ENCODE measurements at regions not wholly inside any gene's neighbourhood (a gene's known extent, or its start where the extent isn't known, plus 50 kb on each side); places are given as distances from the start of the nearest gene placed in this dataset.
"Not testable (repeated sequence)": the region's sequence is repeated elsewhere in the genome, so short reads cannot be mapped to it uniquely, and the experiment has no call there.

DNA sequence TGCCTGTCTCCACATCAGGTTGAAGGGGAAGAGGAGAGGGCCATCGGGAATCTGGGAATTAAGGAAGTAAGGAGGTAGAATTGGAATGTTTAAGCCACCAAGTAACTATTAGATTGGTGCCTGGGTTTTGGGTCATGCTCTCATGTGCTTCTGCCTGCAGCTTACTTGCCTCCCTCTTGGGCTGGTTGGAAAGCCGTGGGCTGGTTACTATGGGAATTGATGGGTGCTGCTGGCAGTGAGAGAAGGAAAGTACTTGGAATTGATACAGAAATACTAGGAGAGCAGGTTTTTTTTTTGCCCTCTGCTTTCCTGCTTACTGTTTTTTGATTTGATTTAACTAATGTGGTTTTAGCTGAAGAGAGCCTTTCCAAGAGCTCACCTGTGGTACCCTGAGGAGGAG, 493.5 kb upstream of the RGS6 start:
- DNase-seq = no peak

DNA sequence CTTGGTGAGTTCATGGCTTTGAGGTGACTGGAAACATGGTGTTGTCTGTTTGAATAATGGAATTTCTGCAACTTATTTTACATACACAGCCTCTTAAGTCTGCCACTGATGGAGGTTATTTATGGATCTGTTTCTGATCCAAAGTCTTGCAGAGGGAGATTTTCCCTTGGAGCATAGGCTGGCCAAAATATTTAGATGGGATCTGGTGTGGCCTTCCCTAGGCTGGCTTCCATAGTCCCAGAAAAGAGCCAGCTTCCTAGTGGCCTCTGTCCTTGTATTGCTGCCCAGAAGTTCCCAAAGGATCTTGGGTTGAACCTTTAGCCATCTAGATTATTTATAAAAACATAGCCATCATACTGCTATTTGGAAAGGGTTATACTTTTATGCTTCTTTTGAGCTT, 491.1 kb upstream of the RGS6 start:
- DNase-seq = no peak

DNA sequence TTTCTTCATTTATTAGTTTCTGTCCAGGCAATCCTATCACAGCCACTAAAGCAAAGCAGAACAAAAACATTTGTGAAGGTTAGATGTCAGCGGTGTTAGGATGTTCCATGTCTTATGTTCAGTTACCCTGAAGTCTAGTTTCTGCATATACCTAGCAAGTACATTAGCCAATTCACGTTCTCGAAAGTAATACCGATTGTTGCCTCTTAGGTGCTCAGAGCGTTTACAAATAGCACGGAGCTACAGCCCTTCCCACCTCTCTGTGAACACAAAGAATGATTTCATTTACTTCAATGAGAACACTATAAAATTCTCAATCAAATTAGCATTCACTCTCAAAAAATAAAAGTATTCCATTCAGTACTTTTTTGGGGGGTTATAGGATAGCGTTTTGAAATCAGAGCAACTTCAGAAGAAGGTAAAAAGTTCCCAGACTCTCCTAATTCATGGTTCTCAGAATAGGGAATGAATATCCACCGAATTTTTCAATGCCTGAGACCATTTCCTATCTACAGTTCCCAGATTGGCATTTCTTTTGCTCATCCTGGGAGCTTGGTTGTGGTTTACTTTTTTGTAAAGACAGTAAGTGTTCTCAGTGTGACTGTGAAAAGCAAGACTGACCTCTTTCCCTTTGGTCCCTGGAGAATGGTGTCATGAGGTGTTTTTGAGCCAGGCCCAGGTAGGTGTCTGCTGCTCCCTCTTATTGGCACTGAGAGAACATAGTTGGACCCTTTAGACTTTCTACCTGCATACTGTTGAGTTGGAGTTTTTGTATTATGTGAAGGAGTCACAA, 488.0 kb upstream of the RGS6 start:
- DNase-seq = no peak

- DNase-seq = no peak
Observed at GRCh38 chr14:71448431-71449315, 483.6 kb upstream of the RGS6 start.

- no peak for DNase-seq
Observed at GRCh38 chr14:71449316-71450055, 482.7 kb upstream of the RGS6 start.

GRCh38 chr14:71451501-71451900, 480.7 kb upstream of the RGS6 start:
- no peak for DNase-seq

DNA sequence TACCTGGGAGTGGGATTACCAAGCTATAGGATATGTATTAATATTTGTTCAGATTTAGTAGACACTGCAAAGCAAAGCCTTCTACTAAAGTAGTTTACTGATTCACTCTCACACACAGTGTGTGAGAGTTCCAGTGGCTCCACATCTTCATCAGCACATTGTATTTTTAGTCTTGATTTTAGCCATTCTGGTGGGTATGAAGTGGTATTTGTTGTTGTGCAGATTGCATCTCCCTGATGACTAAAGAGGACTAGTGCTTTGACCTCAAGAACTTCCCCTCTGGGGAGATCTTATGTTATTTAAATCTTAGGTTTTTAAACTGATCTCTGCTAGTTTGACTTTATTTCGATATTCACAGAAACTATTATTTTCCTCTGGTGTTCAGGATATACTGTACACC, 479.7 kb upstream of the RGS6 start:
- no peak for DNase-seq

DNA sequence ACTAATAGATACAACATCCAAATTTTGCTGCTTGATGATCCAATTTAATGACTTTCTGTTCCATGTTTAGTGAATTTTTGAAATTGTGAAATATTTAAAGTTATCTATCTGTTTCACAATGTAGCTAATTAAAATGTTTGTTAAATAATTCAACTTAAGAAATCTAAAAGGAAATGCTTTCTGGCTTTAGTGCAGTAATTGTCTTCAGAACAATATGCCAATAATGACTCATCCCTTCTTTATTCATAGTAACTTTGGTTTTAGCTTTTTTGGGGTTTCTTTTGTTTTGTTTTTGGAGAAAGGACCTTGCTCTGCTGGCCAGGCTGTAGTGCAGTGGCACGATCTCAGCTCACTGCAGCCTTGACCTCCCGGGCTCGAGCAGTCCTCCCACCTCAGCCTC, 479.2 kb upstream of the RGS6 start:
- no peak for DNase-seq

- no peak for DNase-seq
Observed at GRCh38 chr14:71454010-71454409, 478.2 kb upstream of the RGS6 start.

GRCh38 chr14:71454513-71455332, 477.5 kb upstream of the RGS6 start:
- no peak for DNase-seq

DNA sequence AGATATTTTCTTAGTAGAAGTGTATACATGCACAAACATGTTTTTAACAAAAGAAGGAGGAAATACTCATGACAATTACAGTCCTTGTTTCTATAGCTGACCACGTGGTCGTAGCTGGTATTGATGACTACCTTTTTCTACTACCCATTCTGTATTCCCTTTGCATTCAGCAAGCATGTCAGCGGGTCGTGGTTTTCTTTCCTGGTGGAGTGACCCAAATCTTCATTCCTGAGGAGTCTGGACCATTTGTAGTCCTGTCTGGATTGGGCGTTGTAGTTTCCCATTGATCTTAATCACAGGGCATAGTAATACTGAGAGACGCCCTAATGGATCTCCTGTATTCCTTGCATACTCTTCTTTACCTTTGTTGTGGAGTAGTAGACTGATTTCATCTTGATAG, 472.1 kb upstream of the RGS6 start:
- no peak for DNase-seq

DNA sequence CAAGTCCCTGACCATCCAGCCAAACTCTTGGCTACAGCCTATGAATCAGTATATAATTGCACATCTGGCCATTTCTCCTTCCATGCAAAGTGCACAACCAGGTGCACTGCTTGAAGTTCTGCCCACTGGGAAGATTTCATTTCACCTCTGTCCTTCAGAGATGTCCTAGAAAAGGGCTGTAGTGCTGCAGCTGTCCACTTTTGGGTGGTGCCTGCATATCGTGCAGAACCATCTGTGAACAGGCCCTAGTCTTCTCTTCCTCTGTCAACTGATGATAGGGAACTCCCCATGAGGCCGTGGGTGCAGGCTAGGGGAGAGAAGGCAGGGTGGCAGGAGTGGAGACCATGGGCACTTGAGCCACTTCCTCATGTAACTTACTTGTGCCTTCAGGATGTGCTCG, 470.6 kb upstream of the RGS6 start:
- DNase-seq = not testable (repeated sequence)

- DNase-seq = no peak
Observed at GRCh38 chr14:71463807-71464206, 468.4 kb upstream of the RGS6 start.

DNA sequence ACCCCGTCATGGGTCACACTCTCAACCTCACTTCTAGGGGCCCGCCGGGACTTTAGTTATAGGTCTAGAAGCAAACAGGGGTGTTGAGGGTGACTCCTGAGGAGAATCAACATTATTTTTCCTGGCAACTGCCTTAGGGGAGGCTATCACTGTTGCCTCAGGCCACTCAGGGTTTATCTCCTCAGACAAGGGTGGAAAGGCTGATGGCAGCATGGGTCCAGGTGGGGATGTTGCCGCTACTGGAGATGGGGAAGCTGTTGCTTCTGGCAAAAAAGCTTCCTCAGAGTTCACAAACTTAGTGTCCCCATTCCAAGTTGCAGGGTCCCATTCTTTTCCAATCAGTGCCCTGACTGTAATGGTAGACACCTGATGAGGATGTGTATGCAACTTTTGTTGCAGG, 467.4 kb upstream of the RGS6 start:
- no peak for DNase-seq

DNA sequence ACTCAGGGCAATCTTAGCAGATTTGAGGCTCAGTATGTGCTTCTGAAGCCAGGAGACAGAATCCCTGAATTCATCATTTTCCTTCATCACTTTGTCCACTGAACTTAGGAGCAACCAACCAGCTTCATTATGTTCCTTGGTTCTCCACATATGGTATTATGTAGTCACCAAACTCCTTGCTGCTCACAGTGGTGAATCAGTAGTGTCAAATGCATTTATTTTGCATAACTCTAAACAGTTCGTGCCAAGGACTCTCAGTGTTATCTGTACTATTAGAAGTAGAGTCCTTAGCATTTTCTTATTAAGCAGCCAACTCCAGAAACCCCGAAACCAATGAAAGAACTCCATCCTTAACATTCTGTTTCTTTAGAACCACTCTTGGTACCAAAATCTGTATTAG, 466.9 kb upstream of the RGS6 start:
- no peak for DNase-seq

- DNase-seq = no peak
Observed at GRCh38 chr14:71466251-71466650, 466.0 kb upstream of the RGS6 start.

DNA sequence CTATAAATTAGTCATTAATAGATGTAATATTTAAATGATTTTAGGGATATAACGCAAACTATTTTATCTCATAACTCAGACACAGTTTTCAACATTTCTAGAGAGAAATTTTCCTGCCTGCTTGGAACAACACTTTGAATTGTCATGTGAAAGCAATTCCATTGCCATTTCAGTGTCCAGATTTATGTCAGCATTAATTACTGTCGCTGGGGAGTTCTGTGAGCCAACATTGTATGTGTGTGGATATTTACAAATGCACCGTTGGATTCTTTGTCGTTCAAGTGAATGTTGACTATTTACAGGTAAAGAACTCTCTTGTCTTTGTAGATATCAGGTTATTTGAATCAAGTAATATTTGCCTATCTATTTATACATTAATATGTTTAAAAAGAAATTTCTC, 465.3 kb upstream of the RGS6 start:
- DNase-seq = no peak

DNA sequence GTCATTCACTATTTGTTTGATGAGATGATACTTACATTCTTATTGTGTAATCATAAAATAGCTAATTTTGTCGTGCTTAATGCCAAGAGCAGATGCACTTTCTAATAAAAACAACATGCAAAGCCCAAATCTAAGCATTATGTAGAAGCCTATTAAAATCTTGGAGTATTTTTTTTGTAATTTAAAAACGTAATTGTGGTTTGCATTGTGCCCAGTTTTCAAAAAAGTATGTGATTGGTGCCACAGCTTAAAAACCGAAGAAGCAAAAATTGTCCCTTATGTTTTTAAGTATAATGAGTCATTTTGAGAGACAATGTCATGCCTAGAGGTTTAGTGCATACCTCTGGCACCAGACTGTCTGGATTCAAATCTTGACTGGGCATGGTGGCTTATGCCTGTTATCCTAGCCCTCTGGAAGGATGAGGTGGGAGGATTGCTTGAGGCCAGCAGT, 464.8 kb upstream of the RGS6 start:
- DNase-seq = no peak

DNA sequence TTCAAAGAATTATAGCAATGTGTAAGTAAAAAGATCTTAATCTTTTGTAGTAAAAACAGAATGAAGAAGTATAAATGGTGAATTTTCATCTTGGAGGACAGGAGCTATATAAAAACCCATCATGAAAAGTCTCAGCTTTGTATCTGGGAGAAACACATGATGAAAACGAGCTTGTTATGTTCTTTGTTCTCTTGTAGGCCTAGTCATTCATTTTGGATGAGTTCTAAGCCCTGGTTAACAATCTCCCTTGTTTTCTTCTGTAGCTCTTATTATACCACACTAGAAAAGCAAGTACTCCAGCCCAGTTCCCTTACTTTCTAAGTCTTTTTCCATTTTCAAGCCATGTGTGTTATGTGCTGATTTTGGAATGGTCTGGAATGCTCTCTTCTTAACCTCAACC, 463.5 kb upstream of the RGS6 start:
- no peak for DNase-seq

GRCh38 chr14:71469643-71470335, 462.4 kb upstream of the RGS6 start:
- DNase-seq = no peak

DNA sequence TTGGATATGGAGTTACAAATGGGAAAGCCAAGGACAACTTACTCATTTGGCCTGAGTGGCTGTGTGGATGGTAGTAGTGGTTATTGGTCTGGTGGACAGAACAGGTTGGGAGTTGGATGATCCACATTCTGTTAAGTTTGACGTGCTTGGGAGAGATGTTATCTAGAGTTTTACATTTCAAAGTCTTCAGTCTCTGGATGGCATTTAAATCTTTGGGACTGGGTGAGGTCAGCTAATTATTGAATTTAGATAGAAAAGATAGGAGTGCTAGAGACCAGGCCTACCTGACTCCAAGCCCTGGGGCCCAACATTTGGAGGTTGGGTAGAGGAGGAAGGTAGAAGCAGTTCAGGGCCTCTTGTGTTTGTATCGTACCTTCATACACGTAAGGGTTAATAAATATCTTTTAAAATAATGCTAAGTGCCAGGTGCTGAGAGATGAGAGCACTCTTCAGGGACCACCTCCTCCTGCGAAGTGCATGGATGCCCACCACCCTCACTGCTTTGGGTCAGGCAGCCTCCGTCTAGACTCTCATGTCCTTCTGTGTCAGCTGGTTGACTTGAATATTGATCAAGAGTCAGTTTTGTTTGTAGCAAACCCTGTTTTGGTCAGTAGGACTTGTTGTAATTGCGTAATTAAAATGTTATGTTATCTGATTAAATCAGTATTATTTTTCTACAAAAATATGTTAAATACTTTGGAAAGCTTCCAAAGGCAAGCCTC, 460.4 kb upstream of the RGS6 start:
- no peak for DNase-seq
